Activated CD8-positive, alpha-beta memory T cell treated with anti-CD3 and anti-CD28 coated beads for 48 hours (primary cell): ENCODE measurements at regions not wholly inside any gene's neighbourhood (a gene's known extent, or its start where the extent isn't known, plus 50 kb on each side); places are given as distances from the start of the nearest gene placed in this dataset.
A peak's percentile ranks its signal among the peaks of the same experiment; 100 is the strongest.
"Not testable (repeated sequence)": the region's sequence is repeated elsewhere in the genome, so short reads cannot be mapped to it uniquely, and the experiment has no call there.

ENCODE experiments used
- DNase-seq, 3 experiments: peaks; one replicate each; pipeline ENCODE4 v3.0.0-alpha.2; 2020; ENCODE audit warnings: low read depth in 2 of 3, low spot score in 2 of 3

- no peak for DNase-seq
These were observed 510.3 kb downstream of the PLCL1 start for GRCh38 chr2:198314559-198315153.

GRCh38 chr2:198312596-198313483 is 508.4 kb downstream of the PLCL1 start:
- DNase-seq = no peak

- no peak for DNase-seq
These were observed 506.6 kb downstream of the PLCL1 start for GRCh38 chr2:198311020-198311419.

- DNase-seq = peak in 1 of 3 experiments; percentile 43
These were observed 505.4 kb downstream of the PLCL1 start for GRCh38 chr2:198309673-198310280.

- no peak for DNase-seq
These were observed 504.7 kb downstream of the PLCL1 start for GRCh38 chr2:198309081-198309480.

DNA sequence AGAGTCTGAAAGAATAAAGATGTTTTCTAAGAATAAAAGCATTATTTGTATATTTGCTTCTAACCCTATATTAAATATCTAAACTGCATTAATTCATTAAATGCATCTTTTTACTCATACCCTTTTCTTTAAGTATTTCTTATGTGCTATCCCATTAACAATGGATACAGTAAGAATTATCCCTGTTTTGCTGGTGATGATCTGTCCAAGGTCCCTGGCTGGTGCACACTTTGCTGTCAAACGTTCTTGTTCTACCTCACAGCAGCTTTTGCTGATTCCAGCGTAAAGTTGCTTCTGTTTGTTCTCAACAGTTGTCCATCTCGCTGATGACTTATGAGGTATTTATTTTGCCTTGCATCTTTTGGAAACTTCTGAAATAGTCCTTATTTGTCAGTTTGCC is 504.0 kb downstream of the PLCL1 start:
- no peak for DNase-seq

- DNase-seq = no peak
These were observed 502.7 kb downstream of the PLCL1 start for GRCh38 chr2:198307093-198307492.

- DNase-seq = no peak
These were observed 500.5 kb downstream of the PLCL1 start for GRCh38 chr2:198304859-198305258.

GRCh38 chr2:198297350-198297749 is 493.0 kb downstream of the PLCL1 start:
- no peak for DNase-seq

- peak; percentile 5 to 33 (median 7) for DNase-seq
These were observed 492.4 kb downstream of the PLCL1 start for GRCh38 chr2:198296665-198297308.

DNA sequence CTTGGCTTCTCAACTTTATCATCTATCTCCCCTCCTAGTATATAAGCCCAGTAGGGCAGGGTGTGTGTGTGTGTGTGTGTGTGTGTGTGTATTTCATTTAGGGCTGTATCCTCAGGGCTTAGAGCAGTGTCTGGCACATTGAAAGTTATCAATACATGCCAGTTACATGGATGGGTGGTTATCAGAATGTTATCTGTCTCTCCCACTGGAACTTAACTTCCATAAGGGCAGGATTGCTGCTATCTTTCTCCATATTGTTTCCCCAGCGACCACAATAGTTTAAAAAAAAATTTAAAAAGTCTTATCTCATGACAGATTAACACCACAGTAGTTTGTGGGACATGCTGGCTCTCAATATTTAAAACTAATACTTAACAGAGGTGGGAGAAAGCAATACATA is 488.9 kb downstream of the PLCL1 start:
- no peak for DNase-seq

GRCh38 chr2:198289811-198290210 is 485.4 kb downstream of the PLCL1 start:
- no peak for DNase-seq

- no peak for DNase-seq
These were observed 483.3 kb downstream of the PLCL1 start for GRCh38 chr2:198287706-198288105.

GRCh38 chr2:198285216-198285615 is 480.8 kb downstream of the PLCL1 start:
- DNase-seq = no peak

GRCh38 chr2:198283146-198283545 is 478.8 kb downstream of the PLCL1 start:
- DNase-seq = no peak

DNA sequence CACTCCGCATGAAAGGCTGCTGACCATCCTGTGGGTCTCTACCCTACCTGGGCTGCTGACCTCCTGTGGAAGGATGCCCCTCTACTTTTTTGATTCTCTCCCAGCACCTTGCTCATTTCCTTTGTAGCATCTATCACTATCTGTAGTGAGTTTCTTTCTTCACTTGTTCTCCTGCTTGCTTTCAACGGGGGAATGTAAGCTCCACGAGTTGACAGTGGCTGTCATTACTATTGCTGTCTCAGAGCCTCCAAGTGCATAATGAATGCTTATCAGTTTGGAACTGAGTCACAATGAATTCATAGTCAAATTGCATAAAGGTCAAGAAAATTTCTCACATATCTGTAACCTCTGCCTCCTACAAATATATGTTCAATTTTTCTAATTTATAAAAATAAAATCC is 477.7 kb downstream of the PLCL1 start:
- DNase-seq = no peak

- DNase-seq = no peak
These were observed 475.8 kb downstream of the PLCL1 start for GRCh38 chr2:198280145-198280544.

DNA sequence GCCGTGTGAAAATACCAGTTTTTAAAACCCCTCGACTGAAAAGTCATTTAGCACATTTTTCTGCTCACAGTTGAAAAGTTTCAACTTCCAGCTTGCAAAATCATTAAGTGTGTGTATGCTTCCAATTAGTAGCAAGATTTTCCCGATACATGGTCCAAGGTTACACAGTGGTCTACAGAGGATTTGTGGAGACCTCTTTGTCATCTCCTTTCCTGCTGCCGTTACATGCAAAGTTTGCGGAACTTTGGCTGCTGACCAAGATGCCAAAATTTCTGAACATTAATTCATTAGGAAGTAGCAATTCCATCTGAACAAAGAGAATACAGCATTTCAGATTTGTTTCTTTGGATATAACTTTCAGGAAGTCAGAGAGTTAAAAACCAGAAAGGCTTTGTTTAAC is 474.6 kb downstream of the PLCL1 start:
- no peak for DNase-seq

GRCh38 chr2:198277181-198277580 is 472.8 kb downstream of the PLCL1 start:
- no peak for DNase-seq

- DNase-seq = no peak
These were observed 469.3 kb downstream of the PLCL1 start for GRCh38 chr2:198273660-198274059.

GRCh38 chr2:198270157-198270556 is 465.8 kb downstream of the PLCL1 start:
- not testable (repeated sequence) for DNase-seq

DNA sequence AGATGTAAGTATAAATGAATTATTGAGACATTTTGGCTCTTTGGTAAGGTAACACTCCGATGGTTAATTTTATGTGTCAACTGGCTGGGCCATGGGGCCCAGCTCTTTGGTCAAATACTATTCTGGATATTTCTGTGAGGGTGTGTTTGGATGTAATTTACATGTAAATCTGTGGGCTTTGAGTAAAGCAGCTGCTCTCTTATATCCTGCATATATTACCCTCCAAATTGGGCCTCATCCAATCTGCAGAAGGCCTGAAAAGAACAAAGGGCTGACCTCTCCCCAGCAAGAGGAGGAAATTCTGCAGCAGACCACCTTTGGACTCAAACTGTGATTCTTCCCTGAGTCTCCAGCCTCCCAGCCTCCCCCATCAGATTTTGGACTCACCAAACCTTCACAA is 464.1 kb downstream of the PLCL1 start:
- no peak for DNase-seq
